GM18873 (cell line): ENCODE measurements at regions not wholly inside any gene's neighbourhood (a gene's known extent, or its start where the extent isn't known, plus 50 kb on each side); places are given as distances from the start of the nearest gene placed in this dataset.

Experiments
- ATAC-seq: cut with Tn5 transposase; IDR thresholded peaks from one replicate; pipeline ENCODE4 v1.9.1; 2021; ENCODE audit warnings: mild to moderate bottlenecking, moderate library complexity, moderate number of reproducible peaks; ENCODE audit not compliant: unreplicated experiment, low FRiP score

DNA sequence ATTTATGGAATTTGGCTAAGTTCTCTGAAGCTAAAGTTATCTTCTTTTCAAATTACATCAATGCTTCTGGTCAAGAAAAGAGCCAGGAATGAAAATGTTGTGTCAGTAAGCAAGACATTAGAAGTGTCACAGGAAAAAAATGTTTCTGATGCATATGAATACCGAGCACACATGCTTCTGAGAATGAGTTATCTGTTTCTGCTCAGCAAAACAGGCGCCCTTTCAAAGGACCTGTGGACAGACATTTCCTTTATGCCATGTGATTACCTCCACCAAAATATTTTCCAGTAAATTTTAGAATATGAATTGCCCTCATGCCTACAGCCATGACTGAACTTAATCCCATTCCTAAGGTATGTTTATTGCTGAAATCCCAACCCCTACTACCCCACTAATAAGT lies 55.4 kb upstream of the RNF180 start:
- ATAC-seq: no peak

DNA sequence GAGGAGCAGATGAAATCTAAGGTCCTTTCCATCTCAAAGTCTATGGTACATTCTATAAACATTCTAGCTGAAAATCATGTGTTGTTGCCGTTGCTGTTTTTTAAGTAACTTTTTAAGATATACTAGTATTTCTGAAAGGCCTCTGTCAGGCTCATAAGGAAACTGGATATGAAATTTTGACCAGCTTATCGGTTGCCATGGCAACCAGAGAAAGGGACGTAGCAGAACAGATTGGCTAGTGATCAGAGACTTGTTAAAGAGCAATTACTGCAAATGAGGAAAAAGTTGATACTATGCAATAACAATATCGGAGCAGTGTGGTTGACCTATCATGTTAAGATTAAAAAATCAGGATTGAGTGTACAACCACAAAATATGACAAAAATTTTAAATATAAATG lies 57.0 kb upstream of the RNF180 start:
- ATAC-seq: no peak

DNA sequence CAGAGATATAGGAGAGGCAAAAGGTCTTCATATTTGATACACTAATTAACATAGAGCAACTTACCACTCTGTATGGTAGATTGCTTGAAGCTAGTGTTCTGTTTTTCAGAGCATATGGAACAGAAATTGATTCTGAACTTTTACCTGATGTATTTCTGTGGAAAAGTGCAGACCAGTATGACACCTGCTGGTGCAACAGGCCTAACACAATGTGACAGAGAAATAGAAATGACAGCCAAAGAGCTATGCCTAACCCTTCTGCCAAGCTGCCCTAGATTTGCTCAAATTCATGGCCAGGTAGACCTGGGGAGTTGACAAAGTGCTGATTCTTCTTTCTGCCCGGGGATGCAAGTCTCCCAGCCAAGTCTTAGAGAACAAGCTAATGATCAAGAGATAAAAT lies 65.4 kb upstream of the RNF180 start:
- no peak for ATAC-seq

DNA sequence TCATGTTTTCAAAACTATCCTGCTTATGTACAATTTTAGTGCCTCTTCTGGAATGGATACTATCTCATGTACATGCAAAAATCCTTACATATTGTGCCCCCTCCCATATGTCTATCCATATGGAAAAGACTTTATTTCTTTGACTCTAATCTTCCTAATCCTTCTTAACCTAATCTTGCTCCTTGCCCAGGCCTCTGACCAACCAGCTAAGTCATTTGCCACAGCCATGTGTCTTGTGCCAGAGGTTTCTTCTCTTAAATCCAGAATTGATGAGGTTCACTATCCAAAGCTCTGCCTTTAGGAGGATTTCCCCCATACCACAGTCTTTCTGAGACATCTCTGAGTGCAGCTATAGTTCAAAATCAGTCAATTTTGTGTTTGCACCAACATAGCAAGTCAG lies 68.9 kb upstream of the RNF180 start:
- ATAC-seq: no peak

DNA sequence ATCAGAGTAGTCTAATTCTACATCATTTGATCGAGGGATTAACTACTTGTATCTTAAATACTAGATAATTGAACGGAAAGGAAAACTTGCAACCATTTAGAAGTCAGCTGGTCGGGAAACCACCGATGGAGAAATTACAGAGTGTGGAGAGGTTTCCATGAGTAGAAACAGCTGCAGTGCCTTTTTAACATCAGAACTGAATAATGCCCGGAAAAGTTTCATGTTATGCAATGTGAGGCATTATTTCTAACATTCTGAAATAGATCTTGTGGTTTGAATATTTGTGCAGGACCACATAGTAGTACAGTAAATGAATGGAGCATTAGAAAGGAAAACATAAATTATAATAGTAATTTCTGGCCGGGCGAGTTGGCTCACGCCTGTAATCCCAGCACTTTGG lies 88.1 kb upstream of the RNF180 start:
- ATAC-seq: no peak

DNA sequence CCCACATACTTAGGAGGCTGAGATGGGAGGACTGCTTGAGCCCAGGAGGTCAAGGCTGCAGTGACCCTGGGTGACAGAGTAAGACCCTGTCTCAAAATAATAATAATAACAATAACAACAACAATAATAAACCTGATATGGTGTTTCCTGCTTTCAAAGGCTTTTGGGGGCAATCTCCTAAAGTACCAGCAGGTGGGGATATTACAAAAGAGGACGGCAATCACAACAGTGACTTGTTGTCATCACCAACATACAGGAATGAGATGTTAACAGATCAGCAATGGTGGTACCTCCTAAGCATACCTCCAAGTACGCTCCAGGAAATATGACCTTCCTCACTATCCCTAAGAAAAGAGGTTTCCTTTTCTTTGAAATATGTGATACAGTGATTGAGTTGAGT lies 91.1 kb upstream of the RNF180 start:
- peak; percentile 67 for ATAC-seq

DNA sequence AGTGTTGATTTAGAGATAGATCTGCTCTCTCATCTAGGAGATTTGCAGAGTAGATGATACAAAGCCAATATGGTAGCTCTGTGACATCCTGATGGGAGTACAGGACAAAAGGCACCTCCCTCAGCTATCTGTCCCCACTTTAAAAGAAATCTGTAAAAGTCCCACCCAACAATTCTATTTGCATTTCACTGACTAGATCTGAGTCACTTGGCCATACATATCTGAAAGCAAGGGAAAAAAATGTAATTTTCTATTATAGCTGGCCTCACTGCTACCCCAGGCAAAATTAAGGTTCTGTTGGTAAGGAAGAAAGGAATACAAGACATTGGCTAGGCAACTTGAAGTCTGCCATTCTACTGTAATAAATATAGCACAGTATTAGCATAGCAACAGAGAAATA lies 96.2 kb upstream of the RNF180 start:
- no peak for ATAC-seq

DNA sequence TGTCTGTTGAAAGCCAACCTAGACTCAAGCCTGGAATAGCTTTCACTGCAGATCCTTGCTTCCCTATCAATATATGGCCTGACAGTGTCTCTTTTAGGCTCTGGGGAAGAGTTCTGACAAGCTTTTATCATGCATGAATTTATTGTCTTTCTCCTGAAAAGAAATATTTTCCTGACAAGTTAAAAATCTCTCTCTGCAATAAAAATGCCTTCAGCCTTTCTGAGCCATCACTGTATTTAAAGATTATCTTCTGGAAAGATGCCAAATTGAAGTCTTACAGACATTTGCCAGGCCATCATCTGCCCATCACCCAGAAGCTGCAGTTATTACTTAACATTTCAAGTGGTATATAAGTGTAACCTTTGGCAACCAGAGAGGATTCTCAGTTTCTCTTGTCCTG lies 88.1 kb upstream of the HTR1A start:
- ATAC-seq: no peak

DNA sequence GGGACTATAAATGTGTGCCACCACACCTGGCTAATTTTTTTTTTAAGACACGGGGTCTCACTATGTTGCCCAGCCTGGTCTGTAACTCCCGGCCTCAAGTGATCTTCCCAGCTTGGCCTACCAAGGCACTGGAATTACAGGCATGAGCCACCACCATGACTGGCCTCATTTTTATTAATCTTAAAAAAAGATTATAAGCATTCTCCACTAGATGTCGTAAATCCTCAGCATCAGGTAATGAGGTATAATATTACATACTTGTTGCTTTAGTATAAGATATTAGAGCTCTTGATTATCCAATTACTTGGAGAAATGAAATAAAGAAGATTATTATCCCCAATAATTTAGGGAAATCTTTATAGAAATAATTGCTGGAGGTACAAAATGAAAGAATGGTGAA lies 78.2 kb upstream of the HTR1A start:
- no peak for ATAC-seq

DNA sequence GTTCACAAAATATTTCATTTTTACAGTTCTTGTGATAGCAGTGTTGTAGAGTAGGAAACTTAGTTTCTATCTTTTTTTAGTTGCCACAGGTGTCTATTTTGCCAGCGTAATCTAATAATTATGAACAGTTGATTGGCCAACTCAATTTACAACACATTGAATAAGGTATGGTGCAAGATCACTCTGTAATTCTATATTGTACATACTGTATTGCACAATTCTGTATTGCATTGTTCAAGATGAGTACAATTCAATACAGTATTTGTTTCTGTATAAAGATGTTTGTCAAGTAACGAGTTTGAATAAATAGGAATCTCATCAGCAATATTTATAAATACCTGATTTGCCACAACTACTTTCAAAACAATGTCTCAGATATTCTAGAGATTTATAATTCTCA lies 64.2 kb upstream of the HTR1A start:
- no peak for ATAC-seq

DNA sequence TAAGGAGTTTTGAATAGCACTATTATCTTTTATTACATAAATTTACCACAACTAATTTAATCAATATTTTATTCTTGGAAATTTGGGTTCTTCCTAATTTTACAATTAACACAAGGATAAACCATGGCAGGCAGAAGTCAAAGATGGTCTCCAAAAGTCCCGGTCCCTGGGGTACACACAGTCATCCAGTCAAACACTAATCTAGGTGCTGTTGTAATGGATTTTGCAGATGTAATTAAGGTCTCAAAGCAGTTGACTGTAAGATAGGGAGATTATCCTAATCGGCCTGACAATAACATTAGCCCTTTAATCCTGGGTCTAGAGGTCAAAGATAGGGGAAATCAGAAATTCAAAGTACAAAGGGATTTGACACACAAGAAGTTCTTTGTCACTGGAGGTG lies 57.5 kb upstream of the HTR1A start:
- ATAC-seq: no peak

DNA sequence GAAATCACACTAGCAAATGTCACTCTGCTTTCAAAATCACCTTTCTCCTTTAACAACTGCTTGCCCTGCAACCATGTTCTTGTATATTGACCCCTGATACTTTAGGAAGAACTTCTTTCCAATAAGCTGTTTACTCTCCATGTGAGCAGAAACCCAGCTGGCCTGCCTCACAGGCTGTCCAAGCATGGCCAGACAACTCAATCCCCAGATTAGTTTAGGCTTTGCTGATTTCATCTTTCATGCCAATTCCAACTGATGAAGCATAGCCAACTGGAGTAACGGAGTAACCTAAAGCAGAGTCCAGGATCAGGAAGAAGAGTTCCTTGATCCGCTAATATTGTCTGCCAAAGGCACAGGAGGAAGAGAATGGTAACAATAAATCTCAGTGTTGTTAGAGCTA lies 56.7 kb upstream of the HTR1A start:
- no peak for ATAC-seq

DNA sequence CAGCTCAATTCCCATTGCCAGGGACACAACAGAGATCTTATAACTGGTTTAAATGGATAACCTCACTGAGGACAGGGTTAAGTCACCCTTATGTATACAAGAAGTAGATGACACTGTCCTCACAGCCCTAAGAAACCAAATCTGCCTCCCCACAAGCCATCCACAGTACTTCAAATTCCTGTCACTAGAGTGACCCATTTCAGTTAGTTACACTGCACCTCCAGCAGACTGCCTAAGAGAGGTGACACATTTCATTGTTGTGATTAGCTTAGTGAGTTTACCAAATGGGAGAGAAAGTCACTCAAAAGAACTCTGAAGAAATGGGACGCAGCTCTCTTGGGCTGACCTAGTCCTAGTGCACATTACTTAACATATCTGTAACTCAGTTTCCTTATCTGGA lies 53.6 kb upstream of the HTR1A start:
- no peak for ATAC-seq
